GM19438 (cell line): ENCODE measurements at regions not wholly inside any gene's neighbourhood (a gene's known extent, or its start where the extent isn't known, plus 50 kb on each side); places are given as distances from the start of the nearest gene placed in this dataset.
"Not testable (repeated sequence)": the region's sequence is repeated elsewhere in the genome, so short reads cannot be mapped to it uniquely, and the experiment has no call there.

Experiments used
- ATAC-seq: cut with Tn5 transposase; IDR thresholded peaks from one replicate; pipeline ENCODE4 v1.9.1; 2021; ENCODE audit warnings: low read depth; ENCODE audit not compliant: unreplicated experiment

DNA sequence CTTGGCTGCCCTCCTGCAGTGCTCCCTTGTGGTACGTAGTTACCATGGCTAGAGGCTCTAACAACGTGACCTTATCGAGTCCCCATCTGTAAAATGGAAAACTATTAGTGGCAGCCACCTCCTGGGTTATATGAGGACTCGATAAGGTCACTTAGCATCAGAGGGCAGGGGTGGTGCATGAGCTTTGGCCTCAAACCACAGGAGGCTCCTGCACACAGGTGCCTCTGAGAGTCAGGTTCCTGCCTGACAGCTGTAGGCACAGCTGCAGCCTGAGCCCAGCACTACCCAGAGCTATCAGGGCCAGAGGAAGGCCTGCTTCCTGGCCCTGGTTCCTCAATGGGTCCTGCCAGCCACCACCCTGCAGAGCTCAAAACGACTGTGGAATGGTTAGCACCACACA, 57.2 kb upstream of the SEC14L1 start:
- ATAC-seq = no peak

- ATAC-seq = no peak
Measured at GRCh38 chr17:77085926-77086432, 54.8 kb upstream of the SEC14L1 start.

- ATAC-seq = no peak
Measured at GRCh38 chr17:77086433-77087010, 54.2 kb upstream of the SEC14L1 start.

DNA sequence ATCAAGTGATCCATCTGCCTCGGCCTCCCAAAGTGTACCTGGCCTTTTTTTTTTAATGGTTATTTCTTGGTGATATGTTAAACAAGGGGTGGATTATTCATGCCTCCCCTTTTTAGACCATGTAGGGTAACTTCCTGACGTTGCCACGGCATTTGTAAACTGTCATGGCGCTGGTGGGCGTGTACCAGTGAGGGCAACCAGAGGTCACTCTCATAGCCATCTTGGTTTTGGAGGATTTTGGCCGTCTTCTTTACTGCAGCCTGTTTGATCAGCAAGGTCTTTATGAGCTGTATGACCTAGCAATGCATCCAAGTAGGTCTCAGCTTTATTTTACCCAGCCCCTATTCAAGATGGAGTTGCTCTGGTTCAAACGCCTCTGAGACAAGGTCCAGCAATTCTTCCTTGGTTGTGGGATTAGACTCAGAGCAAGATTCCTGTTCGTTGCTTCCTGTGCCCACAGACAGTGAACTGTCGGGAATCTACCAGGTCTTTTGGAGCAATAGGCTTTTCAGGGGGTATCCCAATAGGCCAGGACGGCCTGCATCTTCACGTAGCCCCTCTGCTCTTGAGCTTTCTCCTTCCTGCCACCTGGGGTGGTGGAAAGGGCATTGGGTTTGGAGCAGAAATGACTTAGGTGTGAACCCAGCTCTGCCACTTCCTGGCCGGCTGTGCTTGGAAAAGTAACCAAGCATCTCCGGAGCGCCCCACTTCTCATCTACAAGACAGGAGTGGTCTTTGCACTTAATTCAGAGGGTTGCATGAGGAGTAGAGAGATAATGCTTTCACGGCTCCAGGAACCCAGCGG, 52.9 kb upstream of the SEC14L1 start:
- no peak for ATAC-seq

GRCh38 chr17:77088455-77089123, 52.2 kb upstream of the SEC14L1 start:
- peak; percentile 78 for ATAC-seq

GRCh38 chr17:77089124-77089490, 51.7 kb upstream of the SEC14L1 start:
- ATAC-seq = no peak

- not testable (repeated sequence) for ATAC-seq
Measured at GRCh38 chr17:77089949-77090348, 50.8 kb upstream of the SEC14L1 start.

DNA sequence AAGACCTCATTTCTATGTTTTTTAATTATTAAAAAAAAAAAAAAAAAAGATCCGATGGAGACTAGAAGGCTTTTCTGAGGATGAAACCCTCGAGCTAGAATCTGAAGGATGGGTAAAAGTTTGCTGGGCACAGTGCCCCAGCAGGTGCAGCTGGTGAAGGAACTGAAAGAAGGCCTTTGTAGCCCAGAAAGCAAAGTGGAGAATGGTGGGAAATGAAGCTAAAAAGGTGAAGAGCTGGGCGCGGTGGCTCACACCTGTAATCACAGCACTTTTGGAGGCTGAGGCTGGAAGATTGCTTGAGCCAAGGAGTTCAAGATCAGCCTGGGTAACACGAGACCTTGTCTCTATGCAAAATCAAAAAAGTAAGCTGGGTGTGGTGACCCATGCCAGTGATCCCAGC, 50.3 kb upstream of the SEC14L1 start:
- ATAC-seq = no peak
